ENCODE measurements at regions not wholly inside any gene's neighbourhood (a gene's known extent, or its start where the extent isn't known, plus 50 kb on each side); places are given as distances from the start of the nearest gene placed in this dataset.

- TF ChIP-seq SMC3 (IDR thresholded peaks at IDR 0.05; ENCODE audit: low read length) (no peak; the same call in 1 of the 2 replicates), CBX2 (IDR thresholded peaks at IDR 0.05; ENCODE audit: low read depth, low read length) (no peak), CBX2 (CRISPR knock-in tag; IDR thresholded peaks at IDR 0.05; ENCODE audit: low read depth) (no peak), CERS6 (CRISPR knock-in tag; IDR thresholded peaks at IDR 0.05) (no peak), KDM5B (CRISPR knock-in tag; IDR thresholded peaks at IDR 0.05; ENCODE audit: borderline replicate concordance) (no peak), CBFB (CRISPR knock-in tag; IDR thresholded peaks at IDR 0.05) (peak; percentile 51; the same call in 1 of the 2 replicates), ZC3H4 (CRISPR knock-in tag; IDR thresholded peaks at IDR 0.05; ENCODE audit: borderline replicate concordance) (no peak), RARG (CRISPR knock-in tag; IDR thresholded peaks at IDR 0.05; ENCODE audit: low read depth) (no peak), SIX1 (CRISPR knock-in tag; IDR thresholded peaks at IDR 0.05; ENCODE audit: borderline replicate concordance) (no peak), ZNF138 (CRISPR knock-in tag; IDR thresholded peaks at IDR 0.05; ENCODE audit: low read depth) (no peak), SSRP1 (CRISPR knock-in tag; IDR thresholded peaks at IDR 0.05) (no peak)
- TF ChIP-seq, protein P1, sequence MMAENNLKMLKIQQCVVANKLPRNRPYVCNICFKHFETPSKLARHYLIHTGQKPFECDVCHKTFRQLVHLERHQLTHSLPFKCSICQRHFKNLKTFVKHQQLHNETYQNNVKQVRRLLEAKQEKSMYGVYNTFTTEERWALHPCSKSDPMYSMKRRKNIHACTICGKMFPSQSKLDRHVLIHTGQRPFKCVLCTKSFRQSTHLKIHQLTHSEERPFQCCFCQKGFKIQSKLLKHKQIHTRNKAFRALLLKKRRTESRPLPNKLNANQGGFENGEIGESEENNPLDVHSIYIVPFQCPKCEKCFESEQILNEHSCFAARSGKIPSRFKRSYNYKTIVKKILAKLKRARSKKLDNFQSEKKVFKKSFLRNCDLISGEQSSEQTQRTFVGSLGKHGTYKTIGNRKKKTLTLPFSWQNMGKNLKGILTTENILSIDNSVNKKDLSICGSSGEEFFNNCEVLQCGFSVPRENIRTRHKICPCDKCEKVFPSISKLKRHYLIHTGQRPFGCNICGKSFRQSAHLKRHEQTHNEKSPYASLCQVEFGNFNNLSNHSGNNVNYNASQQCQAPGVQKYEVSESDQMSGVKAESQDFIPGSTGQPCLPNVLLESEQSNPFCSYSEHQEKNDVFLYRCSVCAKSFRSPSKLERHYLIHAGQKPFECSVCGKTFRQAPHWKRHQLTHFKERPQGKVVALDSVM (CRISPR knock-in tag; IDR thresholded peaks at IDR 0.05) = no peak
- TF ChIP-seq, protein P2, sequence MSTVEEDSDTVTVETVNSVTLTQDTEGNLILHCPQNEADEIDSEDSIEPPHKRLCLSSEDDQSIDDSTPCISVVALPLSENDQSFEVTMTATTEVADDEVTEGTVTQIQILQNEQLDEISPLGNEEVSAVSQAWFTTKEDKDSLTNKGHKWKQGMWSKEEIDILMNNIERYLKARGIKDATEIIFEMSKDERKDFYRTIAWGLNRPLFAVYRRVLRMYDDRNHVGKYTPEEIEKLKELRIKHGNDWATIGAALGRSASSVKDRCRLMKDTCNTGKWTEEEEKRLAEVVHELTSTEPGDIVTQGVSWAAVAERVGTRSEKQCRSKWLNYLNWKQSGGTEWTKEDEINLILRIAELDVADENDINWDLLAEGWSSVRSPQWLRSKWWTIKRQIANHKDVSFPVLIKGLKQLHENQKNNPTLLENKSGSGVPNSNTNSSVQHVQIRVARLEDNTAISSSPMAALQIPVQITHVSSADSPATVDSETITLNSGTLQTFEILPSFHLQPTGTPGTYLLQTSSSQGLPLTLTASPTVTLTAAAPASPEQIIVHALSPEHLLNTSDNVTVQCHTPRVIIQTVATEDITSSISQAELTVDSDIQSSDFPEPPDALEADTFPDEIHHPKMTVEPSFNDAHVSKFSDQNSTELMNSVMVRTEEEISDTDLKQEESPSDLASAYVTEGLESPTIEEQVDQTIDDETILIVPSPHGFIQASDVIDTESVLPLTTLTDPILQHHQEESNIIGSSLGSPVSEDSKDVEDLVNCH (CRISPR knock-in tag; IDR thresholded peaks at IDR 0.05) = no peak
- TF ChIP-seq, protein P3, sequence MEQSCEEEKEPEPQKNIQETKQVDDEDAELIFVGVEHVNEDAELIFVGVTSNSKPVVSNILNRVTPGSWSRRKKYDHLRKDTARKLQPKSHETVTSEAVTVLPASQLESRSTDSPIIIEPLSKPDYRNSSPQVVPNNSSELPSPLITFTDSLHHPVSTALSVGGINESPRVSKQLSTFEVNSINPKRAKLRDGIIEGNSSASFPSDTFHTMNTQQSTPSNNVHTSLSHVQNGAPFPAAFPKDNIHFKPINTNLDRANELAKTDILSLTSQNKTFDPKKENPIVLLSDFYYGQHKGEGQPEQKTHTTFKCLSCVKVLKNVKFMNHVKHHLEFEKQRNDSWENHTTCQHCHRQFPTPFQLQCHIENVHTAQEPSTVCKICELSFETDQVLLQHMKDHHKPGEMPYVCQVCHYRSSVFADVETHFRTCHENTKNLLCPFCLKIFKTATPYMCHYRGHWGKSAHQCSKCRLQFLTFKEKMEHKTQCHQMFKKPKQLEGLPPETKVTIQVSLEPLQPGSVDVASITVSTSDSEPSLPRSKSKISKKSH (CRISPR knock-in tag; IDR thresholded peaks at IDR 0.05; ENCODE audit: borderline replicate concordance) = no peak
- TF ChIP-seq, protein P4, sequence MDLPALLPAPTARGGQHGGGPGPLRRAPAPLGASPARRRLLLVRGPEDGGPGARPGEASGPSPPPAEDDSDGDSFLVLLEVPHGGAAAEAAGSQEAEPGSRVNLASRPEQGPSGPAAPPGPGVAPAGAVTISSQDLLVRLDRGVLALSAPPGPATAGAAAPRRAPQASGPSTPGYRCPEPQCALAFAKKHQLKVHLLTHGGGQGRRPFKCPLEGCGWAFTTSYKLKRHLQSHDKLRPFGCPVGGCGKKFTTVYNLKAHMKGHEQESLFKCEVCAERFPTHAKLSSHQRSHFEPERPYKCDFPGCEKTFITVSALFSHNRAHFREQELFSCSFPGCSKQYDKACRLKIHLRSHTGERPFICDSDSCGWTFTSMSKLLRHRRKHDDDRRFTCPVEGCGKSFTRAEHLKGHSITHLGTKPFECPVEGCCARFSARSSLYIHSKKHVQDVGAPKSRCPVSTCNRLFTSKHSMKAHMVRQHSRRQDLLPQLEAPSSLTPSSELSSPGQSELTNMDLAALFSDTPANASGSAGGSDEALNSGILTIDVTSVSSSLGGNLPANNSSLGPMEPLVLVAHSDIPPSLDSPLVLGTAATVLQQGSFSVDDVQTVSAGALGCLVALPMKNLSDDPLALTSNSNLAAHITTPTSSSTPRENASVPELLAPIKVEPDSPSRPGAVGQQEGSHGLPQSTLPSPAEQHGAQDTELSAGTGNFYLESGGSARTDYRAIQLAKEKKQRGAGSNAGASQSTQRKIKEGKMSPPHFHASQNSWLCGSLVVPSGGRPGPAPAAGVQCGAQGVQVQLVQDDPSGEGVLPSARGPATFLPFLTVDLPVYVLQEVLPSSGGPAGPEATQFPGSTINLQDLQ (CRISPR knock-in tag; IDR thresholded peaks at IDR 0.05) = no peak
- TF ChIP-seq, protein P5, sequence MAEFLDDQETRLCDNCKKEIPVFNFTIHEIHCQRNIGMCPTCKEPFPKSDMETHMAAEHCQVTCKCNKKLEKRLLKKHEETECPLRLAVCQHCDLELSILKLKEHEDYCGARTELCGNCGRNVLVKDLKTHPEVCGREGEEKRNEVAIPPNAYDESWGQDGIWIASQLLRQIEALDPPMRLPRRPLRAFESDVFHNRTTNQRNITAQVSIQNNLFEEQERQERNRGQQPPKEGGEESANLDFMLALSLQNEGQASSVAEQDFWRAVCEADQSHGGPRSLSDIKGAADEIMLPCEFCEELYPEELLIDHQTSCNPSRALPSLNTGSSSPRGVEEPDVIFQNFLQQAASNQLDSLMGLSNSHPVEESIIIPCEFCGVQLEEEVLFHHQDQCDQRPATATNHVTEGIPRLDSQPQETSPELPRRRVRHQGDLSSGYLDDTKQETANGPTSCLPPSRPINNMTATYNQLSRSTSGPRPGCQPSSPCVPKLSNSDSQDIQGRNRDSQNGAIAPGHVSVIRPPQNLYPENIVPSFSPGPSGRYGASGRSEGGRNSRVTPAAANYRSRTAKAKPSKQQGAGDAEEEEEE (CRISPR knock-in tag; IDR thresholded peaks at IDR 0.05; ENCODE audit: borderline replicate concordance) = no peak
Measured at GRCh38 chrX:46327566-46328115, 217.6 kb downstream of the ZNF674 start (continued).
